GM13976 (cell line): ENCODE measurements at regions not wholly inside any gene's neighbourhood (a gene's known extent, or its start where the extent isn't known, plus 50 kb on each side); places are given as distances from the start of the nearest gene placed in this dataset.

ENCODE experiments used
- DNase-seq: peaks from one replicate; pipeline ENCODE4 v3.0.0; 2012; ENCODE audit warnings: low spot score
- CTCF ChIP-seq: IDR thresholded peaks from 2 replicates; pipeline ENCODE4 v1.5.1; 2012; ENCODE audit warnings: borderline replicate concordance, mild to moderate bottlenecking; ENCODE audit not compliant: insufficient read depth; ENCODE audit errors: extremely low read depth, missing control alignments, control extremely low read depth
- in situ Hi-C: fragments of 300-500 bp; cut with MboI; formaldehyde crosslinking; loops from one replicate; pipeline ENCODE4 v1.12.0; 2022; ENCODE audit warnings: low sequenced_read_pairs, mixed read lengths, inconsistent platforms; ENCODE audit not compliant: unreplicated experiment

- DNase-seq = no peak
- in situ Hi-C loops = no loop called here
- TF ChIP-seq CTCF = no peak
Observed at GRCh38 chr12:105729926-105730325, 399.4 kb downstream of the C12orf75 start.

- no peak for TF ChIP-seq CTCF
- DNase-seq = no peak
- in situ Hi-C loops = no loop called here
Observed at GRCh38 chr12:105733579-105733978, 403.1 kb downstream of the C12orf75 start.

GRCh38 chr12:105736498-105736897 lies 402.3 kb downstream of the NUAK1 start:
- TF ChIP-seq CTCF = no peak
- in situ Hi-C loops = no loop called here
- DNase-seq = no peak

- no peak for DNase-seq
- TF ChIP-seq CTCF = no peak
- in situ Hi-C loops = no loop called here
Observed at GRCh38 chr12:105738051-105738450, 400.7 kb downstream of the NUAK1 start.

GRCh38 chr12:105740369-105740768 lies 398.4 kb downstream of the NUAK1 start:
- TF ChIP-seq CTCF = no peak
- DNase-seq = no peak
- in situ Hi-C loops = no loop called here

GRCh38 chr12:105740970-105741725 lies 397.6 kb downstream of the NUAK1 start:
- no peak for TF ChIP-seq CTCF
- DNase-seq = no peak
- in situ Hi-C loops = no loop called here

GRCh38 chr12:105741786-105742566 lies 396.8 kb downstream of the NUAK1 start:
- in situ Hi-C loops = no loop called here
- TF ChIP-seq CTCF = no peak
- DNase-seq = no peak
